ENCODE measurements at regions not wholly inside any gene's neighbourhood (a gene's known extent, or its start where the extent isn't known, plus 50 kb on each side); places are given as distances from the start of the nearest gene placed in this dataset.

- no peak for TF ChIP-seq CTCF (IDR thresholded peaks at IDR 0.05; ENCODE audit: low read depth, low read length, missing control alignments)
- no peaks in the 10 kb centered on the region for H3K36me3 ChIP-seq (replicated peaks)
- in situ Hi-C loops (cut with HindIII; ENCODE audit: low pct_ligation_motif_present, low sequenced_read_pairs) = no loop called here
- no peak overlapping the region for H3K27ac ChIP-seq
- H3K27me3 ChIP-seq (replicated peaks) = no peaks in the 10 kb centered on the region
- DNase-seq = no peak
- no peak overlapping the region for H3K4me3 ChIP-seq (ENCODE audit: low read depth, low read length)
Measured at GRCh38 chr18:50453014-50453680, 78.3 kb downstream of the SKA1 start.

GRCh38 chr18:50453732-50454131 is 78.9 kb downstream of the SKA1 start:
- no peak for TF ChIP-seq CTCF (IDR thresholded peaks at IDR 0.05; ENCODE audit: low read depth, low read length, missing control alignments)
- in situ Hi-C loops (cut with HindIII; ENCODE audit: low pct_ligation_motif_present, low sequenced_read_pairs) = no loop called here
- H3K27me3 ChIP-seq (replicated peaks) = no peaks in the 10 kb centered on the region
- no peak overlapping the region for H3K4me3 ChIP-seq (ENCODE audit: low read depth, low read length)
- H3K36me3 ChIP-seq (replicated peaks) = no peaks in the 10 kb centered on the region
- DNase-seq = no peak
- no peak overlapping the region for H3K27ac ChIP-seq

GRCh38 chr18:50454387-50454988 is 79.6 kb downstream of the SKA1 start:
- in situ Hi-C loops (cut with HindIII; ENCODE audit: low pct_ligation_motif_present, low sequenced_read_pairs) = no loop called here
- H3K36me3 ChIP-seq (replicated peaks) = no peaks in the 10 kb centered on the region
- TF ChIP-seq CTCF (IDR thresholded peaks at IDR 0.05; ENCODE audit: low read depth, low read length, missing control alignments) = no peak
- no peak overlapping the region for H3K27ac ChIP-seq
- no peak for DNase-seq
- H3K27me3 ChIP-seq (replicated peaks) = no peaks in the 10 kb centered on the region
- H3K4me3 ChIP-seq (ENCODE audit: low read depth, low read length) = no peak overlapping the region

GRCh38 chr18:50456285-50456684 is 81.4 kb downstream of the SKA1 start:
- in situ Hi-C loops (cut with HindIII; ENCODE audit: low pct_ligation_motif_present, low sequenced_read_pairs) = no loop called here
- Histone ChIP-seq H3K27me3 (replicated peaks) (no peaks in the 10 kb centered on the region), H3K4me3 (ENCODE audit: low read depth, low read length) (no peak overlapping the region), H3K27ac (no peak overlapping the region), H3K36me3 (replicated peaks) (no peaks in the 10 kb centered on the region)
- TF ChIP-seq CTCF (IDR thresholded peaks at IDR 0.05; ENCODE audit: low read depth, low read length, missing control alignments) = no peak
- DNase-seq = no peak

GRCh38 chr18:50457639-50458038 is 82.8 kb downstream of the SKA1 start:
- Histone ChIP-seq H3K27ac (no peak overlapping the region), H3K27me3 (replicated peaks) (no peaks in the 10 kb centered on the region), H3K36me3 (replicated peaks) (no peaks in the 10 kb centered on the region), H3K4me3 (ENCODE audit: low read depth, low read length) (no peak overlapping the region)
- TF ChIP-seq CTCF (IDR thresholded peaks at IDR 0.05; ENCODE audit: low read depth, low read length, missing control alignments) = no peak
- DNase-seq = no peak
- in situ Hi-C loops (cut with HindIII; ENCODE audit: low pct_ligation_motif_present, low sequenced_read_pairs) = no loop called here

GRCh38 chr18:50458366-50458765 is 83.5 kb downstream of the SKA1 start:
- H3K27me3 ChIP-seq (replicated peaks) = no peaks in the 10 kb centered on the region

More at GRCh38 chr18:50458366-50458765, 83.5 kb downstream of the SKA1 start:
- no peak overlapping the region for H3K27ac ChIP-seq
- no peak overlapping the region for H3K4me3 ChIP-seq (ENCODE audit: low read depth, low read length)
- no peak for DNase-seq
- no peak for TF ChIP-seq CTCF (IDR thresholded peaks at IDR 0.05; ENCODE audit: low read depth, low read length, missing control alignments)
- no peaks in the 10 kb centered on the region for H3K36me3 ChIP-seq (replicated peaks)
- in situ Hi-C loops (cut with HindIII; ENCODE audit: low pct_ligation_motif_present, low sequenced_read_pairs) = no loop called here

Measured in brain microvascular endothelial cell (primary cell).